T1000 (cell line): ENCODE measurements at regions not wholly inside any gene's neighbourhood (a gene's known extent, or its start where the extent isn't known, plus 50 kb on each side); places are given as distances from the start of the nearest gene placed in this dataset.
"Not testable (repeated sequence)": the region's sequence is repeated elsewhere in the genome, so short reads cannot be mapped to it uniquely, and the experiment has no call there.

Experiments
- DNase-seq: peaks from one replicate; lab custom pipeline; 2025; ENCODE audit warnings: mixed read lengths; lab: John Stamatoyannopoulos, UW

DNA sequence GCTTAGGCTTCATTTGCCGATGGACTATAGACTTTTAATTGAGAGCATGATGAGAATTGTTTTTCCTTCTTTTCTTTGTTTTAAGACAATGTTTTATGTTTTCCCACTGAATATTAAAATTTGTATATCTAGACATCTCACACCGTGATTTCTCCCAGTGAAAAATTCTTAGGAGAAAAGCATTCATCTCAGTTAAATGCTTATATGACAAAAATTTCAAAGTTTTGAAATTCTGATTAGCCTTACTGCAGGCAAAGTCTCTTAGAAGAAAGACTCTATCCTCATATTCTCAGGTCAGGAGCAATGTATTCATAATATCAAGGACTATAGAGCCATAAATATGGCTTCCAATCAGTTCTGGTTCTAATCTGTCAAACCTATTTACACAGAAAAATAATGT, 2085.0 kb downstream of the NCAM2 start:
- no peak for DNase-seq

DNA sequence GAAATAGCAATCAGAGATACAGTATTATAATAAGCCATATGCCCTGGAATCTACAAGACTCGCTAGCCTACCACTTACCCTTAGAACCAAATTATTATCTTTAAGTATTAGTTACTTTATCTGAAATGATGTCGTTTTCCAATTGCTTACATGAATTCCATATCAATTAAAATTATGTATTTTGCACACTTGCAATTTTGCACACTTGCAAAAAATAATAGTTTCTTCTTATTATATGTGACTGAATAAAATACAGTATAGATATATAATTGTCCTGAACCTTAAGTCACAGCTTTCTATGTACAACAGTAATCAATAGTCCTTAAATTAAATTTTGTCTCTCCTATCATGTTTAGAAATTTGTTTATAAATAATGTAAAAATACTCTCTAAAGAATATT, 2095.1 kb downstream of the NCAM2 start:
- no peak for DNase-seq

DNA sequence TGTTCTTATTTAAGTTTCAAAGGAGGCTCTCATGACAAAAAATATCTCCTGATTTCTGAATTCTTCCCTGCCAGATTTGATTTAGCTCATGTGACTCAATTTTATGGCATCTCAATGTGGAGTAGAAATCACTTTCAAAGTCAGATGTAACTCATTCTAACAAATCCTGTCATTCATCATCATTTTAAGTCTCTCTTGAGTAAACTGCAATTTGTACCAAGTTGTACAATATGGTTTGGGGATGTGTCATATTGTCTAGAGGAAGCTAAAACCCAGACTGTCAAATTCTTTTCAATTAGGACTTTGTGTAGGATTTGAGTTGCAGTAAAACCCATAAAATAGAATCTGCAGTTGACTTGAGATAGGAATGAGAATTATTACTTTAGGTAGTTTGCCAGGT, 2101.0 kb downstream of the NCAM2 start:
- DNase-seq: no peak

DNA sequence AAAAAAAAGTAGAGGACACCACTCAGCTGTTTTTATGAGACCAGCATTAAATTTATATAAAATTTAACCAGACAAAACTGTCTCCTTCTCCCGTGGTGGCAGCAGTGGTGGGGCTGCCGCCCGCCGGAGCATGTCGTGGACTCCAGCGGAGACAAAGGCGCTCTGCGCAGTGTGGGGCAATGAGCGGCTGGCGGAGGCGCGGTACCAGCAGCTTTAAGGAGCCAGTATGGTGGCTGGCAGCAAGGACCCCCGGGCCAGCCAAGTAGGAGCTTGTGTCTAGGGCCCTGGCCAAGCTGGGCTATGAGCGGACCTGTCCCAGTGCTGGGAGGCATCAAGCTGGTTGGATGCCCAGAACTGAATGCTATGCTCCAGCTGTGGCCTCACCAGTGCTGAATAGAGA, 2102.9 kb downstream of the NCAM2 start:
- no peak for DNase-seq

DNA sequence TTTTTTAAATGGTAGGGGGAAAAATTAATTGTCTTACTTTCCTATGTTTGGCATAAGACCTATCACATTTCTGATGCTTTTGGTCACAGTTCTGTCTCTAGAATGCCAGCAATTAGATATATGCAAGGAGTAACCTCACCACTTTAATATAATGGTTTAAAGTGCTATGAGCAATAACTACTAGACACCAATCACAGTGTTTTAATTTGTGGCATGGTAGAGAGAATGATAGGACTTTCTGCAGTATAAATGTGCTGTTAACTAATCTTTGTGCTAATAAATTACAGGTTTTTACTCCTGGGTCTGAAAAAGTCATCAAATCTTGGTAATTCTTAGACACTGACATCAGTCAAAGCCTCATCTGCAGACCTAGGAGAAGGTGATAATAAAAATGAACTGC, 2110.3 kb downstream of the NCAM2 start:
- no peak for DNase-seq

DNA sequence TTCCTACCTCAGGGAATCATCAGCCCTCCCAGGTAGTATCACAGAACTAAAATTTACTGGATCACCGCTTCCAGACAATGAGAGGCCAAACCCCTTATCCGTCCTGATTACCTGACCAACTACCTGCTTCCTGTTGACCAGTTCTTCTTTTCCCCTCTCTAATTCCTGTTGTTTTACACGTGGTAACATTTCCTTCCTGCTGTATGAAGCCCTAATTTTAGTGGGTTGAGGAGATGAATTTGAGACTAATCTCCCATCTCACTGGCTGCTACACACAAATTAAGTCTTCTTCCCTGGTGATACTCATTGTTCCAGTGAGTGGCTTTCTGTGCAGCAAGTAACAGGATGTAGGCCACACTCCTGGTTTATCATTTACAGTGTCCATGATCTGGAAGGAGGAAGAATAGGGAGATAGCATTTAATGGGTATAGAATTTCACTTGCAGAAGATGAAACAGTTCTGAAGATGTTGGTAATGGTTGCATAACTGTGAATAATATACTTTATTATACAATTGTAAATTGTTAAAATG, 2112.9 kb downstream of the NCAM2 start:
- no peak for DNase-seq

DNA sequence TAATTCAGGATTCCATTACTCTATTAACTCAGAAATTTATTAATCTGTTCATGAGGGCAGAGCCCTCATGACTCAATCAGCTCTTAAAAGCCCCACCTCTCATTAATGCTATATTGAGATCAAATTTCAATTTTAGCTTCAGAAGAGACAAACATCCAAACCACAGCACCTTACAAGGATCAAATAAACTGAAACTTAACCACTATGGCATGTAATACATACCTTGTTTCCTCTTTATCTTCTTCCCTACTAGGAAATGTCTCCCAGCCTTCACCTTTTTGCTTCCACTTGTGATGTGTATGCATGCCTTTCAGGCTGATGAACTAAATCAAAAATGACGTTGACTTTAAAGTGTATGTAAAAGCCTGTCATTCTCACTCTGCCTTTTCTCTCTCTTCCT, 2121.3 kb downstream of the NCAM2 start:
- DNase-seq: no peak

DNA sequence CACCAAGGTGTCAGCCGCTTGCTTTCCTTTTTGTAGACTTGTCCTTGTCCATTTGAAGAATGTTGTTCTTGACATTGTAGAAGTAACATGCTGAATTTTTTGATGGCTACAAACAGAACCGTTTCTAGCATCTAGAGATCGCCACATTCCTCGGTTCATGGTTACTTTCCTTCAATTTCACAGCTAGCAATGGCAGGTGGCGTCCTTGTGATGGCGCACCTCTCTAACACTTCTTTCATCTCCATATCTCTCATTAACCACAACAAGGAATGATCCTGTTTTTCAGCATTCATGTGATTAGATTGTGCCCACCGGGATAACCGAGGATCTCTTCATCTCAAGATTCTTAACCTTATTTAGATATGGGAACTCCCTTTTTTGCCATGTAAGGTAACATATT, 2129.8 kb downstream of the NCAM2 start:
- DNase-seq: no peak

DNA sequence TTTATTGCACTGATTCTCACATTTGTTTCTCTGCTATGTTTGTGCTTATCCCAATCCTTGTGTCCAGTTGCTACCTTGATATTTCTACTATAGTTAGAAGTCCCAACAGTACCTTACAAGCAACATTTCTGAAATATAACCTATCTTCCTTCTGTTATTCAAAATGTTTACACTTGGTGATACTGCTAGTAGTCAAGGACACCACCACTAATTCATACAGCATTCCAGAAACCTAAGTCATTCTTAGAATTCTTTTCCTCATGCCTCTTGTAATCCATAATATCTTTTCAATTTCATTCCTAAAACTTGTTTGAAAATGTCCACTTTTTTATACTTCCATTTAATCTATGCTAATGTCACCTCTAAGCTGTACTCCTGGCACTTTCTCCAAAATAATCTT, 2132.1 kb downstream of the NCAM2 start:
- no peak for DNase-seq

DNA sequence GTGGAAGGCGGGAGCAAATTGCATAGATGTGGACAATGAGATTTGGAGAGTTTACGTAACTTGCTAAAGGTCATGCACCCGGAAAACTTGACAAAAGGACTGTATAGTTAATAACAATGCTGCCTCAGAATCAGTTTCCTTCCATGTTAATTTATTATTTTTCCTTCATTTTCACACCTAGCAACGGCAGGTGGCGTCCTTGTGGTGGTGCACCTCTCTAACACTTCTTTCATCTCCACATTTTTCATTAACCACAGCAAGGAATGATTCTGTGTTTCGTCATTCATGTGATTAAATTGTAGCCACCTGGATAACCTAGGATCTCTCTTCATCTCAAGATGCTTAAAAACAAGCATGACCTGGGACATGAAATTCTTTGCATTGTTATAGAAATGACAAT, 2133.0 kb downstream of the NCAM2 start:
- DNase-seq: no peak

DNA sequence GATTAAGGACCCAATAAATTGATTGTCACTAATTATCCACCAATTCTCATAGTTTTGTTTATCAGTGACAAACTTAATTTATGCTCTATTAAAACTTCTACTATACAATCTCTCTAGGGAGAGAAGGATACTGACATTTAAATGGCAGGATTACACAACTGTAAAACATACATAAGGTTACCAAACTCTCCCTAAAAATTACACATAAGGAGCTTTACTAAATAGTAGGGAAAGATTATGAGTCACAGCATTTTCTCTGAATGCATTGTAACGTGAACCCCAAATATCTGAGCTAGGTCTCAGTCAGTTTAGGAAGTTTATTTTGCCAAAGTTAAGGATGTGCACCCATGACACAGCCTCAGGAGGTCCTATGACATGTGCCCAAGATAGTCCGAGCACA, 2140.6 kb downstream of the NCAM2 start:
- no peak for DNase-seq

DNA sequence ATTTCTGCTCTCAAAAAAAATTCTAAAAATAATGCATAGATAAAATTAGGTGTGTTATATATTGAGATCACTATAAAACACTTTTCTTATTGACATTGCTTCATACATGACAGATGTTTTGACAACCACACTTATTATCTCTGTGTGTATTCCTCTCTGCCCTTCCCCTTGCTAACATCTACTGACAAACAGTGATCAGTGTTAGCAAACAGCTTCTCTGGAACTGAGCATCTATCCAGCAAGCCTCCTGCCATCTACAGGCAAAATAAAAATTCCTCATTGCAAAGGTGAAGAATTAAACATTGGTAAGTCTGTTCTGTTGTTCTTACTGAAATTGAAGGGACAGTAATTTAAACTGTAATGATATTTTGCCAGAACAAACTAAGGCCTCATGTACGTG, 2153.9 kb downstream of the NCAM2 start:
- no peak for DNase-seq

DNA sequence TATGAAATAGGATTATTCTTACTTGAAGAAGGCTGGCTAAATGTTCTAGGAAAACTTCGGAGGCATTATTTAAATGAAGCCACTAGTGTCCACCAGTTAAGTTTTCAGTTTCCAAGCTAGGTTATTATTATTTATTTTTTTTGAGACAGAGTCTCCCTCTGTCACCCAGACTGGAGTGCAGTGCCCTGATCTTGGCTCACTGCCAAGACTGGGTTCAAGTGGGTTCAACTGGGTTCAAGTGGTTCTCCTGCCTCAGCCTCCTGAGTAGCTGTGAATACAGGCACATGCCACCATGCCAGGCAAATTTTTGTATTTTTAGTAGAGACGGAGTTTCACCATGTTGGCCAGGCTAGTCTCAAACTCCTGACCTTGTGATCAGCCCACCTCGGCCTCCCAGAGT, 2155.6 kb downstream of the NCAM2 start:
- not testable (repeated sequence) for DNase-seq

DNA sequence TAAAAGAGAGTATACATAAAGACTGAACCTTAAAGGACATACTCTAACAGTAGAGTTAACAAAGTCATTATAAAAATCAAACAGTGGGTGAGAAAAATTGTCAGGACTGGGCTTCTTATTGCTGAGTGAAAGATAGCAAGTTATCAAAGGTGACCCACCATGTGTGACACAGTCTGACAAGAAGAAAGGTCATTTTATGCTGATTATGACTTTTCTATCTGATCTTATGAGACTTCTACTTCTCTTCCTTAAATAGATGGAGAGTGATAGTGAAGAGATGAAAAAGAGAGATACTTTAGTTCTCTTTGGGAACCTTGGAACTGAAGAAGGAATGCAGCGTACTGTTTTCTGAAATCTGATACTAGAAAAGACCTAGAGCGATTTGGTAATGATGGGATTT, 2157.1 kb downstream of the NCAM2 start:
- no peak for DNase-seq

DNA sequence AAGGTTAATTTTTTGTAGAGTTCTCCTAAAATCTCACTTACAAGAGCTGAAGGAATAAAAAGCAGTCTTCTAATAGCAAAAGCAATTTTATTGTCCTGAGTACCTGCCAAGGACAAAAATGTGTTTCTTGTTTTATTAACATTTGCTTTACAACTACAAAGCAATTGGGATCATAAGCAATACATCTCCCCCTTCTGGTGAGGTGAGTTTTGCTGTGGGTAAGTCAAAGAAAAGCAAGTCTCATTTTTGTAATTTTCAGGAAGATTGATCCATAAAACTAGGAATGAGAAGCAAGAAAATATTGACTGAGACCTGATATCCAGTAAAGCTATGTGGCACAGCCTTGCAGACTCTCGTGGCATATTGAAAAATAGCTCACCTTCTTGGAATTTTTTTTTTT, 2162.7 kb downstream of the NCAM2 start:
- DNase-seq: no peak

DNA sequence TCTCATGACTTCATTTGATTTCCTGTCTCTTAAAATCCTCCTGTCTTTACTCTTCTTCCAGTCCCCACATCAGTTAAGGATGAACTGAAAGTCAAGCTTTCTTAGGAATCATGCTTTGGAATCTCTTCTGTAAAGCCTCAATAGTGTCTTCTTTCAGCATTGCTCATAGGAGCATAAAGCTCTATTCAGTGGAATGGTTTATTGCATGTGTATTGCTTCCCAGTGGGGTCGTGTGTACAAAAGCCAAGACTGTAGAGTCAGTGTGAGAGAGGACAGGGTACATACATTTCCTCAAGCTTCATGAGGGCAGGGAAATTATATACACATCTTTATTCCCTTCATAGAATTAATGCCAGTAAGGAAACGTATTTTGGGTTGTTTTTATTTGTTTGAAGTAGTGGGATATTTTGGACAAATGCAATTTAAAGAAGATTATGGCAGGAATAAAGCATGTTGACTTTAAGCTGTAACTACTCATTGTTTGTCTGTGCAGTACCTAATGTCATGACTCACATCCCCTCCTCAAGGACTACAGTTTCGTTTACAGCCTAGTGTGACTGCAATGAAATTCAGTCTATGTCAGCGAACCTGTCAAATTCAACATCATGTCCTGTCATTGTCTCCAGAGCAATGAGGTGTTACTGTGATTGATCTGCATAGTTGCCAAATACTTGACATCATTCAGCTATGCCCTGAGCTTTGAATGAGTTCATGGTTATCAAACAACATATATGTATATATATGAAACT, 2164.2 kb downstream of the NCAM2 start:
- DNase-seq: no peak
